Loucy (cell line): ENCODE measurements at regions not wholly inside any gene's neighbourhood (a gene's known extent, or its start where the extent isn't known, plus 50 kb on each side); places are given as distances from the start of the nearest gene placed in this dataset.

Experiments
- CTCF ChIP-seq: fragments of 200-600 bp; sonication (generic); conservative IDR thresholded peaks from 2 replicates; pipeline ENCODE4 v1.5.1; 2014; ENCODE audit warnings: mild to moderate bottlenecking, antibody characterized with exemption, low read length
- EZH2phosphoT487 ChIP-seq: fragments of 200-600 bp; IDR thresholded peaks from 2 replicates; pipeline ENCODE4 v1.6.1; 2018; ENCODE audit warnings: antibody characterized with exemption, mild to moderate bottlenecking, moderate library complexity, borderline replicate concordance

GRCh38 chr2:66696374-66696773 is 261.4 kb downstream of the MEIS1 start:
- TF ChIP-seq CTCF (no peak), EZH2phosphoT487 (no peak)
